Epidermal melanocyte (primary cell): ENCODE measurements at regions not wholly inside any gene's neighbourhood (a gene's known extent, or its start where the extent isn't known, plus 50 kb on each side); places are given as distances from the start of the nearest gene placed in this dataset.
"Not testable (repeated sequence)": the region's sequence is repeated elsewhere in the genome, so short reads cannot be mapped to it uniquely, and the experiment has no call there.

ENCODE experiments used
- DNase-seq: peaks from one replicate; pipeline ENCODE4 v3.0.0; 2011; ENCODE audit warnings: low spot score; ENCODE audit not compliant: insufficient read length

- DNase-seq: no peak
These were observed 238.6 kb downstream of the MID1IP1 start for GRCh38 chrX:39039890-39040289.

GRCh38 chrX:39043838-39044550 lies 242.7 kb downstream of the MID1IP1 start:
- no peak for DNase-seq

GRCh38 chrX:39047174-39047573 lies 245.9 kb downstream of the MID1IP1 start:
- no peak for DNase-seq

- no peak for DNase-seq
These were observed 248.7 kb downstream of the MID1IP1 start for GRCh38 chrX:39049975-39050374.

GRCh38 chrX:39050427-39050826 lies 249.2 kb downstream of the MID1IP1 start:
- DNase-seq: no peak

- DNase-seq: no peak
These were observed 251.5 kb downstream of the MID1IP1 start for GRCh38 chrX:39052751-39053150.

- no peak for DNase-seq
These were observed 257.5 kb downstream of the MID1IP1 start for GRCh38 chrX:39058724-39059123.

GRCh38 chrX:39059866-39060265 lies 258.6 kb downstream of the MID1IP1 start:
- no peak for DNase-seq

GRCh38 chrX:39063037-39063436 lies 261.8 kb downstream of the MID1IP1 start:
- DNase-seq: no peak

- no peak for DNase-seq
These were observed 262.4 kb downstream of the MID1IP1 start for GRCh38 chrX:39063702-39064101.

- DNase-seq: no peak
These were observed 264.0 kb downstream of the MID1IP1 start for GRCh38 chrX:39065051-39065871.

GRCh38 chrX:39067866-39068265 lies 266.6 kb downstream of the MID1IP1 start:
- no peak for DNase-seq

GRCh38 chrX:39068634-39069033 lies 267.4 kb downstream of the MID1IP1 start:
- DNase-seq: not testable (repeated sequence)

GRCh38 chrX:39070009-39070408 lies 268.8 kb downstream of the MID1IP1 start:
- DNase-seq: no peak

- DNase-seq: no peak
These were observed 271.9 kb downstream of the MID1IP1 start for GRCh38 chrX:39073131-39073530.

GRCh38 chrX:39096599-39096998 lies 295.3 kb downstream of the MID1IP1 start:
- DNase-seq: no peak

- no peak for DNase-seq
These were observed 303.5 kb downstream of the MID1IP1 start for GRCh38 chrX:39104745-39105144.

GRCh38 chrX:39112143-39112542 lies 310.9 kb downstream of the MID1IP1 start:
- DNase-seq: no peak

GRCh38 chrX:39115166-39115565 lies 313.9 kb downstream of the MID1IP1 start:
- DNase-seq: no peak

GRCh38 chrX:39117101-39117500 lies 315.8 kb downstream of the MID1IP1 start:
- DNase-seq: no peak

GRCh38 chrX:39121903-39122302 lies 320.6 kb downstream of the MID1IP1 start:
- DNase-seq: no peak

GRCh38 chrX:39125834-39126233 lies 324.6 kb downstream of the MID1IP1 start:
- no peak for DNase-seq

GRCh38 chrX:39133971-39134370 lies 332.7 kb downstream of the MID1IP1 start:
- DNase-seq: no peak
